Breast epithelium (tissue), 3 donors: ENCODE measurements at regions not wholly inside any gene's neighbourhood (a gene's known extent, or its start where the extent isn't known, plus 50 kb on each side); places are given as distances from the start of the nearest gene placed in this dataset.

Experiments used
- POLR2AphosphoS5 ChIP-seq, 3 donors: sonication (generic); formaldehyde crosslinking; IDR thresholded peaks; one replicate each; pipeline ENCODE4 v1.6.1; 2017; ENCODE audit warnings: antibody characterized with exemption in 3 of 3
- TF ChIP-seq, protein P1 (sequence below), 3 donors: fragments of 450-650 bp; IDR thresholded peaks; one replicate each; pipeline ENCODE4 v1.5.1; 2016 to 2017; ENCODE audit warnings: antibody characterized with exemption in 3 of 3, mild to moderate bottlenecking in 3 of 3, moderate library complexity in 3 of 3

DNA sequence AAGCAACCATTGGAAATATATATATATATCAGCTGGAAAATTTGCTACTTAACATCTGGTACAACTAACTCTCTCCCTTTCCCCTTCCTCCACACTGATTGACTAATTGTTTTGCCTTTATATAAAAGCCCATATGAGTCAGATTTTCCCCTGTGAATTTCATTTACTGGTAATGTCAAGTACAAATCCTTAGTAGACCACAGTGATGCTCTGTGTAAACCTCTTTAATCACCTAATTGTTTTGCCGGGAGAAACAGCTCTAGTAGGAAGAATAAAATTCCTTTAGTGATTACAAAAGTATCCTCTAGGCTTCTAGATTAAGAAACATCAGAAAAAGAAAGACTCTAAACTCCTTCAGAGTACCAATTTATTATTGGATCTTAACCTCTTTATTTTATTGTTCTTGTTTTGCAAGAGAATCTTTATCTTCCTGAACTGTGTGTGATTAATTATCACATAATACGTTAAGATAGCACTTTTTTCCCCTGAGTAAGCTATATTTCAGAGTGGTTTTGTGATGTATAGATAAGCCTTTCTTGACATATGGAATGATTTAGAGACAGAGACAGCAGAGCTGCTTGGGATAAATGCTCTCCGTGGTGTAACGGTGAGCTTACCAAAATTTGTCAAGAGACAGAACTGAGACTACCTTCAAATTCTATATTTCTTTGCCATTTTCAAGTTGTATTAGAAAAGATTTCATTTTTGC is 1606.4 kb upstream of the TENM3 start:
- TF ChIP-seq, protein P1, sequence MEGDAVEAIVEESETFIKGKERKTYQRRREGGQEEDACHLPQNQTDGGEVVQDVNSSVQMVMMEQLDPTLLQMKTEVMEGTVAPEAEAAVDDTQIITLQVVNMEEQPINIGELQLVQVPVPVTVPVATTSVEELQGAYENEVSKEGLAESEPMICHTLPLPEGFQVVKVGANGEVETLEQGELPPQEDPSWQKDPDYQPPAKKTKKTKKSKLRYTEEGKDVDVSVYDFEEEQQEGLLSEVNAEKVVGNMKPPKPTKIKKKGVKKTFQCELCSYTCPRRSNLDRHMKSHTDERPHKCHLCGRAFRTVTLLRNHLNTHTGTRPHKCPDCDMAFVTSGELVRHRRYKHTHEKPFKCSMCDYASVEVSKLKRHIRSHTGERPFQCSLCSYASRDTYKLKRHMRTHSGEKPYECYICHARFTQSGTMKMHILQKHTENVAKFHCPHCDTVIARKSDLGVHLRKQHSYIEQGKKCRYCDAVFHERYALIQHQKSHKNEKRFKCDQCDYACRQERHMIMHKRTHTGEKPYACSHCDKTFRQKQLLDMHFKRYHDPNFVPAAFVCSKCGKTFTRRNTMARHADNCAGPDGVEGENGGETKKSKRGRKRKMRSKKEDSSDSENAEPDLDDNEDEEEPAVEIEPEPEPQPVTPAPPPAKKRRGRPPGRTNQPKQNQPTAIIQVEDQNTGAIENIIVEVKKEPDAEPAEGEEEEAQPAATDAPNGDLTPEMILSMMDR (IDR thresholded peaks at IDR 0.05): no peak
- no peak for TF ChIP-seq POLR2AphosphoS5 (IDR thresholded peaks at IDR 0.05)
